IMR-90 (cell line): ENCODE measurements at regions not wholly inside any gene's neighbourhood (a gene's known extent, or its start where the extent isn't known, plus 50 kb on each side); places are given as distances from the start of the nearest gene placed in this dataset.

ENCODE experiments used
- ATAC-seq: fragments of 200-7000 bp; cut with Tn5 transposase; 2 replicates; pipeline ENCODE4 v1.9.1; 2020; ENCODE audit warnings: low read depth, mild to moderate bottlenecking, moderate library complexity
- BruUV-seq: library from RNA; stranded (reverse); fragments of 400-500 nt; replicated peaks from 2 replicates; lab custom pipeline; 2021; lab: Mats Ljungman, UMichigan
- CTCF ChIA-PET: fragments of 300-600 bp; formaldehyde crosslinking; extraction: SDS; loops from one replicate; lab custom pipeline; 2021; ENCODE audit warnings: antibody characterized with exemption; lab: Yijun Ruan, JAX
- POLR2A ChIA-PET: fragments of 300-600 bp; sonication (Branson Sonifier 250); formaldehyde crosslinking; loops from one replicate; lab custom pipeline; 2022; ENCODE audit warnings: antibody characterized with exemption; ENCODE audit not compliant: unreplicated experiment; lab: Charles Lee
- DNase-seq: peaks from one replicate; pipeline ENCODE4 v3.0.0; 2013
- H2AFZ ChIP-seq: replicated peaks from 2 replicates; pipeline ENCODE3; 2013; ENCODE audit warnings: low read length, mild to moderate bottlenecking; ENCODE audit not compliant: poor library complexity
- H2AK5ac ChIP-seq: 2 replicates; pipeline ENCODE4 v1.6.1; 2013; ENCODE audit warnings: low read depth, low read length, inconsistent platforms
- H2AK9ac ChIP-seq: replicated peaks from 2 replicates; pipeline ENCODE3; 2013; ENCODE audit warnings: mild to moderate bottlenecking, low read depth, low read length, moderate library complexity; ENCODE audit not compliant: poor library complexity
- H2BK120ac ChIP-seq: 2 replicates; pipeline ENCODE4 v1.6.1; 2013; ENCODE audit warnings: low read depth, low read length, inconsistent platforms
- H2BK15ac ChIP-seq: 3 replicates; pipeline ENCODE4 v1.6.1; 2013; ENCODE audit warnings: low read depth, low read length, inconsistent platforms
- H2BK20ac ChIP-seq: 2 replicates; pipeline ENCODE4 v1.6.1; 2013; ENCODE audit warnings: low read depth, mild to moderate bottlenecking, inconsistent platforms, low read length, moderate library complexity
- H2BK5ac ChIP-seq: 2 replicates; pipeline ENCODE4 v1.6.1; 2013; ENCODE audit warnings: mild to moderate bottlenecking, low read depth, low read length, inconsistent platforms; ENCODE audit not compliant: poor library complexity, severe bottlenecking
- H3K14ac ChIP-seq: replicated peaks from 2 replicates; pipeline ENCODE4 v1.6.1; 2013; ENCODE audit warnings: low read depth, low read length, inconsistent platforms
- H3K18ac ChIP-seq: 2 replicates; pipeline ENCODE4 v1.6.1; 2013; ENCODE audit warnings: low read depth, low read length, control low read depth
- H3K23ac ChIP-seq: 2 replicates; pipeline ENCODE4 v1.6.1; 2013; ENCODE audit warnings: low read depth, low read length, inconsistent platforms
- H3K27ac ChIP-seq: 2 replicates; pipeline ENCODE4 v1.5.1; 2013; ENCODE audit warnings: mild to moderate bottlenecking, control low read depth, low read length; ENCODE audit not compliant: insufficient read depth
- H3K27me3 ChIP-seq: 2 replicates; pipeline ENCODE4 v1.6.1; 2013; ENCODE audit warnings: low read length; ENCODE audit not compliant: control insufficient read depth, insufficient read depth
- H3K36me3 ChIP-seq: 2 replicates; pipeline ENCODE4 v1.6.1; 2013; ENCODE audit warnings: low read length, mixed read lengths; ENCODE audit not compliant: control insufficient read depth, insufficient read depth
- H3K4ac ChIP-seq: 2 replicates; pipeline ENCODE4 v1.6.1; 2013; ENCODE audit warnings: low read depth, low read length, inconsistent platforms
- H3K4me1 ChIP-seq: 2 replicates; pipeline ENCODE4 v1.6.1; 2013; ENCODE audit warnings: low read length, mixed read lengths; ENCODE audit not compliant: control insufficient read depth, insufficient read depth
- H3K4me2 ChIP-seq: 2 replicates; pipeline ENCODE4 v1.6.1; 2013; ENCODE audit warnings: low read depth, mild to moderate bottlenecking, control low read depth, low read length, moderate library complexity
- H3K4me3 ChIP-seq: 2 replicates; pipeline ENCODE4 v1.5.1; 2013; ENCODE audit warnings: low read depth, mild to moderate bottlenecking, control low read depth, low read length, moderate library complexity; ENCODE audit not compliant: insufficient read depth
- H3K56ac ChIP-seq: 2 replicates; pipeline ENCODE4 v1.6.1; 2013; ENCODE audit warnings: low read length, inconsistent platforms; ENCODE audit not compliant: insufficient read depth; ENCODE audit errors: extremely low read depth
- H3K79me1 ChIP-seq, 2 experiments: 2 replicates each; pipeline ENCODE4 v1.6.1; 2013; ENCODE audit warnings: low read length in 2 of 2, inconsistent platforms in 1 of 2, low read depth in 1 of 2
- H3K9ac ChIP-seq: 2 replicates; pipeline ENCODE4 v1.6.1; 2013; ENCODE audit warnings: low read depth, low read length, control low read depth
- H3K9me1 ChIP-seq: 2 replicates; pipeline ENCODE4 v1.6.1; 2013; ENCODE audit warnings: low read length, inconsistent platforms; ENCODE audit not compliant: insufficient read depth
- H3K9me3 ChIP-seq: 2 replicates; pipeline ENCODE4 v1.6.1; 2013; ENCODE audit warnings: low read length; ENCODE audit not compliant: control insufficient read depth, insufficient read depth
- H4K20me1 ChIP-seq: 2 replicates; pipeline ENCODE4 v1.6.1; 2013; ENCODE audit warnings: low read length, inconsistent platforms; ENCODE audit not compliant: insufficient read depth
- H4K5ac ChIP-seq: 2 replicates; pipeline ENCODE4 v1.6.1; 2013; ENCODE audit warnings: mild to moderate bottlenecking, low read depth, low read length, control low read depth
- H4K8ac ChIP-seq, 2 experiments: 2 replicates each; pipeline ENCODE4 v1.6.1; 2013; ENCODE audit warnings: low read depth in 2 of 2, low read length in 2 of 2, control low read depth in 1 of 2, inconsistent platforms in 1 of 2
- H4K91ac ChIP-seq: 2 replicates; pipeline ENCODE4 v1.6.1; 2013; ENCODE audit warnings: low read depth, low read length, inconsistent platforms; ENCODE audit not compliant: insufficient read depth
- BHLHE40 ChIP-seq: fragments of 150-350 bp; IDR thresholded peaks from 2 replicates; pipeline ENCODE4 v1.6.1; 2016; ENCODE audit warnings: mild to moderate bottlenecking, low read depth, low read length
- CEBPB ChIP-seq: IDR thresholded peaks from 2 replicates; pipeline ENCODE4 v1.6.1; 2012; ENCODE audit warnings: low read depth, low read length, improper control_type of control experiment
- ELK1 ChIP-seq: fragments of 150-350 bp; IDR thresholded peaks from 2 replicates; pipeline ENCODE4 v1.6.1; 2016; ENCODE audit warnings: low read depth, mild to moderate bottlenecking, low read length, moderate library complexity, borderline replicate concordance
- FOS ChIP-seq: fragments of 150-350 bp; IDR thresholded peaks from 2 replicates; pipeline ENCODE4 v1.6.1; 2016; ENCODE audit warnings: low read depth, low read length
- MAFK ChIP-seq: IDR thresholded peaks from 2 replicates; pipeline ENCODE4 v1.6.1; 2012; ENCODE audit warnings: low read depth, low read length, improper control_type of control experiment
- MAZ ChIP-seq: IDR thresholded peaks from 2 replicates; pipeline ENCODE4 v1.6.1; 2012; ENCODE audit warnings: low read depth, mild to moderate bottlenecking, low read length, improper control_type of control experiment, moderate library complexity, borderline replicate concordance
- MXI1 ChIP-seq: IDR thresholded peaks from 2 replicates; pipeline ENCODE4 v1.6.1; 2012; ENCODE audit warnings: low read depth, mild to moderate bottlenecking, low read length, moderate library complexity, borderline replicate concordance
- POLR2A ChIP-seq: IDR thresholded peaks from 2 replicates; pipeline ENCODE4 v1.6.1; 2012; ENCODE audit warnings: mild to moderate bottlenecking, low read depth, low read length
- RAD21 ChIP-seq: IDR thresholded peaks from 2 replicates; pipeline ENCODE4 v1.6.1; 2012; ENCODE audit warnings: low read length, improper control_type of control experiment
- RCOR1 ChIP-seq: IDR thresholded peaks from 2 replicates; pipeline ENCODE4 v1.6.1; 2012; ENCODE audit warnings: mild to moderate bottlenecking, low read length, improper control_type of control experiment; ENCODE audit not compliant: insufficient replicate concordance
- SMC3 ChIP-seq: fragments of 150-350 bp; IDR thresholded peaks from 2 replicates; pipeline ENCODE4 v1.6.1; 2016; ENCODE audit warnings: low read depth, mild to moderate bottlenecking, antibody characterized with exemption, low read length, moderate library complexity
- USF2 ChIP-seq: fragments of 150-350 bp; IDR thresholded peaks from 2 replicates; pipeline ENCODE4 v1.6.1; 2017; ENCODE audit warnings: mild to moderate bottlenecking, antibody characterized with exemption, low read length, low read depth
- WGBS, 2 experiments: methylation state at CpG; one replicate each; pipeline versions ENCODE4 v1.1.5 to v1.1.7; 2013; ENCODE audit warnings: missing lambda C conversion rate in 2 of 2; ENCODE audit not compliant: insufficient read length in 1 of 2; ENCODE audit errors: extremely low coverage in 2 of 2; 5-methylcytosine and 5-hydroxymethylcytosine counted together
- dilution Hi-C: fragments of 300-500 bp; cut with HindIII; formaldehyde crosslinking; loops from one replicate; pipeline ENCODE4 v1.14.3; 2018; ENCODE audit warnings: low sequenced_read_pairs; ENCODE audit not compliant: unreplicated experiment
- in situ Hi-C: fragments of 300-500 bp; cut with MboI; formaldehyde crosslinking; loops from 3 replicates; pipeline ENCODE4 v1.14.3; 2019; ENCODE audit warnings: low sequenced_read_pairs, inconsistent platforms, mixed read lengths
- intact Hi-C: fragments of 100-400 bp; cut with micrococcal nuclease; formaldehyde crosslinking; loops from 2 replicates; pipeline ENCODE4 v1.10.0; 2022

- Histone ChIP-seq H3K9me1 (no peaks in the 10 kb centered on the region), H4K20me1 (no peaks in the 10 kb centered on the region), H3K23ac (no peak overlapping the region), H3K9me3 (peaks cover 2% of the 10 kb centered on the region; the same call in 1 of the 2 replicates), H3K27me3 (no peaks in the 10 kb centered on the region), H3K4me3 (no peak overlapping the region), H3K27ac (no peak overlapping the region), H3K18ac (no peak overlapping the region), H3K56ac (no peak overlapping the region), H3K4me1 (no peaks in the 10 kb centered on the region), H2BK5ac (no peak overlapping the region), H4K91ac (no peak overlapping the region), H3K9ac (no peak overlapping the region), H2BK120ac (no peak overlapping the region), H2BK15ac (no peak overlapping the region), H3K79me1 (no peaks in the 10 kb centered on the region), H2AK5ac (no peak overlapping the region), H2AK9ac (no peak overlapping the region), H4K5ac (no peak overlapping the region), H3K36me3 (no peaks in the 10 kb centered on the region), H4K8ac (no peak overlapping the region), H2BK20ac (no peak overlapping the region), H3K4ac (no peak overlapping the region), H3K4me2 (no peak overlapping the region), H3K14ac (no peak overlapping the region), H2AFZ (no peak overlapping the region)
- in situ Hi-C loops (no loop called here), intact Hi-C loops (no loop called here), dilution Hi-C loops (no loop called here)
- no peak for DNase-seq
- WGBS, 2 experiments, result no CpG with 5 or more reads among the region's 2 CpGs
- no TSS peak for BruUV-seq
- ATAC-seq, result no peak
- POLR2A ChIA-PET, result no interaction called here
- no peak for TF ChIP-seq MAFK
- no peak for TF ChIP-seq MXI1
- TF ChIP-seq RCOR1, result no peak
- TF ChIP-seq MAZ, result no peak
- no peak for TF ChIP-seq CEBPB
- no peak for TF ChIP-seq RAD21
- no peak for TF ChIP-seq USF2
- no peak for TF ChIP-seq BHLHE40
- TF ChIP-seq SMC3, result no peak
- no peak for TF ChIP-seq POLR2A
- TF ChIP-seq ELK1, result no peak
- no peak for TF ChIP-seq FOS
- CTCF ChIA-PET, result no interaction called here
Measured at GRCh38 chr3:34421762-34422161, 623.3 kb downstream of the PDCD6IP start.
